SK-N-MC (cell line): ENCODE measurements at regions not wholly inside any gene's neighbourhood (a gene's known extent, or its start where the extent isn't known, plus 50 kb on each side); places are given as distances from the start of the nearest gene placed in this dataset.

Source experiments
- DNase-seq: peaks from one replicate; pipeline ENCODE4 v3.0.0-alpha.2; 2011; ENCODE audit warnings: low read depth, low spot score
- H3K27ac ChIP-seq: fragments of 200-600 bp; sonication (generic); 2 replicates; pipeline ENCODE4 v1.5.1; 2016; ENCODE audit warnings: mixed run types
- H3K36me3 ChIP-seq: fragments of 200-600 bp; sonication (generic); 2 replicates; pipeline ENCODE4 v1.6.1; 2017; ENCODE audit warnings: antibody characterized with exemption, low read length, mixed read lengths; ENCODE audit not compliant: insufficient read depth
- H3K4me3 ChIP-seq: fragments of 200-600 bp; sonication (generic); 2 replicates; pipeline ENCODE4 v1.5.1; 2016
- H3K9ac ChIP-seq: fragments of 200-600 bp; sonication (generic); 2 replicates; pipeline ENCODE4 v1.8.0; 2017; ENCODE audit warnings: mixed run types, mixed read lengths; ENCODE audit not compliant: insufficient read length
- H3K9me3 ChIP-seq: fragments of 200-600 bp; sonication (generic); 2 replicates; pipeline ENCODE4 v1.6.1; 2017; ENCODE audit warnings: low read depth, mild to moderate bottlenecking, antibody characterized with exemption, low read length, moderate library complexity, mixed read lengths
- EZH2 ChIP-seq: fragments of 200-600 bp; sonication (generic); IDR thresholded peaks from one replicate; pipeline ENCODE4 v1.6.1; 2017; ENCODE audit warnings: antibody characterized with exemption
- FOXP2 ChIP-seq: optimal IDR thresholded peaks from 2 replicates; pipeline ENCODE3; 2011; ENCODE audit warnings: mild to moderate bottlenecking, moderate library complexity; ENCODE audit not compliant: insufficient read depth; ENCODE audit errors: extremely low read length, control extremely low read depth
- POLR2AphosphoS5 ChIP-seq: IDR thresholded peaks from 2 replicates; pipeline ENCODE4 v1.6.1; 2012; ENCODE audit warnings: mild to moderate bottlenecking, low read depth, low read length, borderline replicate concordance

DNA sequence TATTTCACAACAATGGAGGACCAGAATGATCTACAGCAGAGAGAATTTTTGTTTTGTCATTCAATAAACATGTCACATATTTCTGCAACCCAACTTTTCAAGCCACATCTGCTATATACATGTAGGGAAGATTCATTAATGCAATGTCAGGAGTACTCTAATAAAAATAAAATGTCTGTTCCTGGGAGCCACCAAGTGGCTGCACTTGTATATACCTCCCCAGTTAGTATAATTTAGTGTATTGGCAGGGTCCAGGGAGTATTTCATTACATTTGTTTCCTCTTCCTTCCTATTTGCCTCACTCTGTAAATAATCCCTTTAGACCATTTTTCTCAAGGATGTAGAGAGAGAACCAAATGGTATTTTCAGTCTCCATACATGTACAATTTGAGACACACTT, 1169.0 kb downstream of the DIAPH3 start:
- Histone ChIP-seq H3K27ac (no peak overlapping the region), H3K36me3 (no peaks in the 10 kb centered on the region), H3K9me3 (no peaks in the 10 kb centered on the region), H3K4me3 (no peak overlapping the region), H3K9ac (no peak overlapping the region)
- DNase-seq: no peak
- TF ChIP-seq EZH2: no peak

- no peak for DNase-seq
- Histone ChIP-seq H3K36me3 (no peaks in the 10 kb centered on the region), H3K9ac (peak overlapping the region; percentile 11), H3K27ac (peak overlapping the region; percentile 85), H3K4me3 (peak overlapping the region; percentile 59), H3K9me3 (no peaks in the 10 kb centered on the region)
- no peak for TF ChIP-seq FOXP2
Observed at GRCh38 chr13:58998716-58999115, 1165.0 kb downstream of the DIAPH3 start.

DNA sequence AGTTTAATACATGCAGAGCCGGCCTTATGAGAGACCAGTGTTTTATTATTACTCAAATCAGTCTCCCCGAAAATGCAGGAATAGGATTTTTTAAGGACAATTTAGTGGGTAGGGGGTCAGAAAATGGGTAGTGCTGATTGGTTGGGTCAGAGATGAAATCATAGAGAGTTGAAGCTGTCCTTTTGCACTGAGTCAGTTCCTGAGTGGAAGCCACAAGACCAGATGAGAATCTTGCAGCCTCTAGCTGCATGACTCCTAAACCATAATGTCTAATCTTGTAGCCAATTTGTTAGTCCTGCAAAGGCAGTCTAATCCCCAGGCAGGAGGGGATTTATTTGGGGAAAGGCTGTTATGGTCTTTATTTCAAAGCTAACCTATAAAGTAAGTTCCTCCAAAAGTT, 1163.9 kb downstream of the DIAPH3 start:
- Histone ChIP-seq H3K4me3 (no peak overlapping the region), H3K9me3 (no peaks in the 10 kb centered on the region), H3K9ac (no peak overlapping the region)

DNA sequence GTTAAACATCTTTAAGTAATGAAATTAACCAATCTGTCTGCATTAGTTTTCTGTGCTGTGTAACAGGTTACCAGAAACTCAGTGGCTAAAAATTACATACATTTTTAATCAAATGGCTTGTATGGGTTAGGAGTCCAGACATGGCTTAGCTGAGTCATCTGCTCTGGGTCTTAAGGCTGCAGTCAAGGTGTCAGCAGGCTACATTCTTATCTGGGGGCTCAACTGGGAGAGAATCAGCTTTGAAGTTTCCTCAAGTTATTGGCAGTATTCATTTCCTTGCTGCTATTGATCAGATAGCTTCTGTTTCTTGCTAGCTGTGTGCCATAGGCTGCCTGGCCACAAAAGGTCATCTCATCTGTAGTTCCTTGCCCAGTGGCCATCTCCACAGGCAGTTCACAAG, 1163.0 kb downstream of the DIAPH3 start:
- TF ChIP-seq EZH2: no peak
- no peak for TF ChIP-seq FOXP2
- TF ChIP-seq POLR2AphosphoS5: no peak
- Histone ChIP-seq H3K4me3 (no peak overlapping the region), H3K27ac (no peak overlapping the region), H3K9me3 (no peaks in the 10 kb centered on the region), H3K9ac (no peak overlapping the region), H3K36me3 (no peaks in the 10 kb centered on the region)
- no peak for DNase-seq

More for the DNA sequence above, 1163.9 kb downstream of the DIAPH3 start:
- no peak overlapping the region for H3K27ac ChIP-seq
- H3K36me3 ChIP-seq: no peaks in the 10 kb centered on the region
- DNase-seq: no peak
- TF ChIP-seq FOXP2: no peak
- no peak for TF ChIP-seq POLR2AphosphoS5
- TF ChIP-seq EZH2: no peak

DNA sequence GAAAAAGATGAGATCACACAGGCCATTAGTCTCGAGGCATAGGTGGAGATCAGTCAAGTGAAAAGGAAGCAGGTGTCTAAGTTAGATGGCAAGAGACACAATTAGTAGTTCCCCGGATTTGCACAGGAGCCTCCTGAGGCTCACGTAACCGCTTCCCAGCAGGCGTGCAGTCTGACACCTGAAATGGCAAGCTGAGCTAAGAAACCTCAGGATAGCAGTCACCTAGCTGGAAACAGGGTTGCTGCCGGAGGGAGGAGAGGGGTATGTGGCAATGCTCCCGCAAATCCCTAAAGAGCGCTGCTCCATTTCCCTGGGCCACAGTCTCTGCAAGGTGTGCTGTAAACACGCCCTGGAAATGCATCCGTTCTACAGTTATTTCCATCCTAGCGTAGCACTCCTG, 1151.0 kb downstream of the DIAPH3 start:
- Histone ChIP-seq H3K27ac (no peak overlapping the region), H3K9me3 (no peaks in the 10 kb centered on the region), H3K4me3 (no peak overlapping the region), H3K9ac (no peak overlapping the region), H3K36me3 (no peaks in the 10 kb centered on the region)
- no peak for DNase-seq
- TF ChIP-seq EZH2: no peak
- no peak for TF ChIP-seq POLR2AphosphoS5
- TF ChIP-seq FOXP2: no peak

DNA sequence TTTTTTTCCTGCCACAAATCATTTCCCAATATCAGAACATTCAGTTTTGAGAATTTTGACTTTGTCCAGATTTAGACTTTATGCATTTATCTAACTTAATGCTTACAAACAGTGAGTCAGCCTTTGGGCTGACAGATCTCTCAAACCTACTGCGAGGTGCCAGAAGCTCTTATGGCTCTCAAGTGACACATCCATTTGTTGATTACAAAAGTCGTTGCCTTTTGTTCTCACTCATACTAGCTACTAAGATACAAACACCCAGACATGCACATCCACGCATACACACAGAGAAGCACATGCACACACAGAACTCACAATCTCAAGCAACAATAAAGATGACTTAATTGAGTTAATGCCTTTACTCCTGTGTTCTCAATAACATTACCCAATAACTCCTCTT, 1147.5 kb downstream of the DIAPH3 start:
- H3K9me3 ChIP-seq: no peaks in the 10 kb centered on the region
- H3K27ac ChIP-seq: no peak overlapping the region
- DNase-seq: no peak
- no peak overlapping the region for H3K9ac ChIP-seq
- H3K36me3 ChIP-seq: no peaks in the 10 kb centered on the region
- no peak overlapping the region for H3K4me3 ChIP-seq
- TF ChIP-seq POLR2AphosphoS5: no peak
- no peak for TF ChIP-seq EZH2
- TF ChIP-seq FOXP2: no peak

DNA sequence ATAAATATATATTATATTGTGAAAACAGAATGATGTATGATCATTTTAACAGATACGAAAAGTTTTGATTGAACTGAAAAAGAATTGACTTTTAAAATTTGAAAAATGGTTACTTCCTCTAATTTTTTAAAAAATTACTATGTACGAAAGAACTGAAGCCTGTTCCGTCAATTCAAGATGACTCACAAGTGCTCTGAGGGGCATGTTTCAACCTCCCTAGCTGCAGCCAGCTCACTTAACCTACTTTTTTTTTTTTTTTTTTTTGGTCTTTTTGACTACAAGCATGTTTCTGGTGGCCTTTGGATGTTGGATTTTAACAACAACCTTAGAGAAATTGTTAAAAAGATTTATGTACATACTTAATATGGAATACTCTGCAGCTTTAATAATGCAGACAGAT, 1139.3 kb downstream of the DIAPH3 start:
- DNase-seq: no peak
- Histone ChIP-seq H3K27ac (no peak overlapping the region), H3K36me3 (no peaks in the 10 kb centered on the region), H3K4me3 (no peak overlapping the region), H3K9ac (no peak overlapping the region), H3K9me3 (no peaks in the 10 kb centered on the region)
- TF ChIP-seq POLR2AphosphoS5 (no peak), EZH2 (no peak), FOXP2 (no peak)

DNA sequence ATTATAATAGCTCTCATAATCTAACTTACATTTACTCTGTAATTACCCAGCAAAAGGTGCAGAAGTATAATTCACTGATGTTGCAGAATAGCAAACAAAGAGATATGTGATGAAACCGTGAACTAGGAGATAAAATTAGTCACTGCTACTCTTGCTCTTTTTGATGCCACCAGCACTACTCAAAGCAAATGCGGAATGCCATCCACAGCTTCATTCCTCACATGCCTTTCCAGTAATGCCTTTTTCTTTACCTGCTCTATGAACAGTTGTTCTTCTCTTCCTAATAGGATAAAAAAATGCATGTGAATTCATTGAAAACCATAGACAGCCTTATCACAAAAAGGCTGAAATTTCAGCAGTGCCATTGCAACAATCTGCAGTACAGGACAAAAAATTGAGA, 1129.5 kb downstream of the DIAPH3 start:
- no peak overlapping the region for H3K27ac ChIP-seq
- no peak overlapping the region for H3K4me3 ChIP-seq
- no peak overlapping the region for H3K9ac ChIP-seq
- DNase-seq: no peak
- no peak for TF ChIP-seq POLR2AphosphoS5
- no peak for TF ChIP-seq EZH2
- no peak for TF ChIP-seq FOXP2
- no peaks in the 10 kb centered on the region for H3K36me3 ChIP-seq
- H3K9me3 ChIP-seq: no peaks in the 10 kb centered on the region

- Histone ChIP-seq H3K27ac (no peak overlapping the region), H3K9ac (no peak overlapping the region), H3K9me3 (no peaks in the 10 kb centered on the region), H3K36me3 (no peaks in the 10 kb centered on the region), H3K4me3 (no peak overlapping the region)
- TF ChIP-seq EZH2: no peak
- TF ChIP-seq POLR2AphosphoS5: no peak
- no peak for TF ChIP-seq FOXP2
- no peak for DNase-seq
Observed at GRCh38 chr13:59038824-59039223, 1124.9 kb downstream of the DIAPH3 start.
